ENCODE measurements at regions not wholly inside any gene's neighbourhood (a gene's known extent, or its start where the extent isn't known, plus 50 kb on each side); places are given as distances from the start of the nearest gene placed in this dataset.

DNA sequence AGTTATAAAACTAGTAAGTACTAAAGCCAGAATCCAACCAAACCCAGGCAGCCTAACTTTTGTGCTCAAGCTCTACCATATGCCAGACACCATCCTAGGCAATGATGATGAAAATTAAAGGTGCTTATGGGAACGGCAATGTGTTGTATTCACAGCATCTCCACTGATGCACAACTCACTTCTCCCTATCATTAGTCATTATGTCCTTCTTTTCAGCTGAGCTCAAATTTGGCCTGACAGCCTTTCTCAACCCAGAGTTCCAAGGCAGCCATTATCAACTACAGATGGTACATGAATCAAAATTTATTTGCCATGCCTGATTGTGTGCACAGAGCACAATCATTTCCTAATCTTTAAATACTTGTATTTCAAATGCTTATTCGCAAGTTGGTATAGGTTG, 121.6 kb upstream of the TNPO1 start:
- DNase-seq (ENCODE audit: low read depth), result no peak
- no peak overlapping the region for H3K4me3 ChIP-seq (ENCODE audit: control insufficient read depth, low read depth, low read length)
- TF ChIP-seq CTCF (conservative IDR thresholded peaks at IDR 0.05; ENCODE audit: control insufficient read depth, insufficient read depth, low read depth, low read length), result no peak

DNA sequence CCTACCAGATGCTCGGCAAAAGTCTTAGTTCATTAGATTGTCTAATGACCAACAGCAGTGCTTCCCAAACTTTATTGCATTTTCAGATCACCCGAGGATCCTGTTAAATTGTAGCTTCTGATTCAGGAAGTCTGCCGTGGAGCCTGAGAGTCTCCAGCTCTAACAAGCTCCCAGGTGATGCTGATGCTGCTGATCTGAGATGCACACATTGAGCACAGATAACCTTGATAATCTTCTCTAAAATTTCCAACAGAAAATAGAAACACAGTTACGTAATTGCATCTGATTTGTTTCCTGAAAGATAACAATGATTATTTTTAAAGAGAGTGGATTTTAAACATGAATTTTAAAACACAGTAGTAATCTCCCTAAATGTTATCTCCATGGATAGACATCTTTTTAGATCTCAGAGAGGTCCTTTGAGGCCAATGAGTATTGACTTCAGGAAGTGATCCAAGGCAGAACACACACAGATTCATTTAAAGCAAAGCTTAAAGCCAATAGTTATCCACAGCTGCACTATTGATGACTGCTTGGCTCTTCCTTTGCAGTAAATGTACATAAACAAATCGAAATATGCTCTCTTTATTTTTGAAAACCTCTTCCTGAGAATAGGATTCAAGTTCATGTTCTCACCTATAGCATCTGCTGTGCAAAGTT, 122.8 kb upstream of the TNPO1 start:
- no peak for TF ChIP-seq CTCF (conservative IDR thresholded peaks at IDR 0.05; ENCODE audit: control insufficient read depth, insufficient read depth, low read depth, low read length)
- H3K4me3 ChIP-seq (ENCODE audit: control insufficient read depth, low read depth, low read length), result no peak overlapping the region
- no peak for DNase-seq (ENCODE audit: low read depth)

DNA sequence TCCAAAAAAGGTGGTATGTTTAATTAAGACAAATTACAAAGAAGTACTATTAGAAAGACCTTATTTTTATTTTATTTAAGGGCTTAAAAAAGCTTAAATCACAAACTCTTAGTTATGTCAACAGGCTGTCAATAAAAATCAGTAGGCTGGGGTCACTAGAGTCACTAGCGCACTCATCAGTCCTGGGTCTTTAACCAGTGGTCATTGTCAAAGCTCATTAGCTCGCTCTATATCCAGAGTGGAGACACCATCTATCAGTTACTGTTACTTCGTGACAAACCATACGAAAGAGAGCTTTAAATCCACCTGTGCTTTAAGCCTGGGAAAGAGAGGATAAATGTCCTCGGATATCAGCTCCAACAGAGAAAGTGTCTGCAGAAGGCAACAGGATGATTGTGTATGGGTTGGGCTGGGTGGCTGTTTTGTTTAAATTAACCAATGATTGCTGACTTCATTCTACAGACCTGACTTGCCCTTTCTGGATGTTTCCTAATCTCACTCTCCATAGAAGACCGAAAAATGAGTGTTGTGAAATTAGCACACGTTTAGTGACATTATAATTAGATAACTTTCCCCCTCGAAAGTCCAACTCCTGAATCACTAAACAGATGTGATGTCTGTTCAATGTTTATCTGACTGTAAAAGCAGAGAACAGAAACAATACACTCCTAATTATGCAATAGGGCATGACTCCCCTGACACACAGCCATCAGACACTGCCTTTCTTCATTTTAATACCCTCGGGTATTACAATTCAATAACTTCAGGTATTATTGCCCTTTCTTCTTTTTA, 123.6 kb upstream of the TNPO1 start:
- H3K4me3 ChIP-seq (ENCODE audit: control insufficient read depth, low read depth, low read length), result no peak overlapping the region
- DNase-seq (ENCODE audit: low read depth), result peak; percentile 83
- no peak for TF ChIP-seq CTCF (conservative IDR thresholded peaks at IDR 0.05; ENCODE audit: control insufficient read depth, insufficient read depth, low read depth, low read length)

DNA sequence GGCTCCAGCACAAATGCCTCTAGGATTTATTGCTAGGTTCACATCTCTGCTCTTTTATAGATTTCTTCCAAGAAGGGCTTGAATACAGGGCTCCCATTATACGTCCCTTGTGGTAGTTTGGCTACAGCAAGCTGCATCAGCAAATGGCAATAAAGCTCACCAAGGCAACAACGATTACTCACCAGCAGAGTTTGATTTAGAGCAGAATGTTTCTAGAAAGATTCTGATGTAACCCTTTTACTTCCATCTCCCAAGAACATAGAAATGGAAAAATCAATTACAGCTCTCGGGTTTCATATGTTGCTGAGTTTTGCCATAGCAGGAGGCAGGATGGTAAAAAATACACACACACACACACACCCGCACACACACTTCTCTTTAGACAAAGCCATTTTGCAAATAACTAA, 124.2 kb upstream of the TNPO1 start:
- DNase-seq (ENCODE audit: low read depth), result peak; percentile 80
- TF ChIP-seq CTCF (conservative IDR thresholded peaks at IDR 0.05; ENCODE audit: control insufficient read depth, insufficient read depth, low read depth, low read length), result no peak
- no peak overlapping the region for H3K4me3 ChIP-seq (ENCODE audit: control insufficient read depth, low read depth, low read length)

DNA sequence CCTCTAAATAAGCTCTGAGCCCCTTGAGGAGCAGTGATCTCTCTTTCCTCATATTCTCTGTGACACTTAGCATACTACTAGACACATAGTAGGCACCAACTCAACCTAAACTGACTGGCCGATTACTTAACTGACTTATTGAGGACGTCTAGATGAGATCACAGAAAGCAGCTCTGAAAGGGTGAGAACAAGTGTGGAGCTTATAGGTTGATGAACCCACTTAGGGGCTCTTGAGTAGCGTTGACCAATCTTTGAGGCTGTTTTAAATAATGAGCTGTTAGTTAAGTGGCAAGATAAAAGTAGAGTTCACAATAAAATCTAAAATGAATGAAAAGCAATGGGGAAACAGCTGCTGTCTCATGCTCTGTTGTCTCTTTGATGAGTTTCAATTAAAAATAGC, 124.7 kb upstream of the TNPO1 start:
- TF ChIP-seq CTCF (conservative IDR thresholded peaks at IDR 0.05; ENCODE audit: control insufficient read depth, insufficient read depth, low read depth, low read length), result no peak
- no peak overlapping the region for H3K4me3 ChIP-seq (ENCODE audit: control insufficient read depth, low read depth, low read length)
- DNase-seq (ENCODE audit: low read depth), result no peak

DNA sequence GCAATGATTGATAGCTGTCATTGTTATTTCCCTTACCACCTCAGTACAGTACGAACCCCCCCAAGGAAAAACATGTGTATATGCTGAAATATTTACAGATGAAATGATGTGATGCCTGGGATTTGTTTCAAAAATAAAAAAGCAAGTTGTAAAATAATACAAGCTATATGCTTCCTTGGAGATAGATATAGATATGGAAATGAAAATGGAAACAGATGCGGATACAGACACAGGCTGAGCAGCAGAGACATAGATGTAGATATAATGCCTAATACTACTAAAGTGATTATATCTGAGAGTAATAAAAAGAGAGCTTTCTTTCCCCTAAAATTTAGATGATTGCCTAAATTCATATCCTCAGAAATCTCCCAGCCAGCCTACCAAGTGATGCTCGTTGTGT, 127.5 kb upstream of the TNPO1 start:
- DNase-seq (ENCODE audit: low read depth), result no peak
- H3K4me3 ChIP-seq (ENCODE audit: control insufficient read depth, low read depth, low read length), result no peak overlapping the region
- TF ChIP-seq CTCF (conservative IDR thresholded peaks at IDR 0.05; ENCODE audit: control insufficient read depth, insufficient read depth, low read depth, low read length), result no peak
